ENCODE measurements at regions not wholly inside any gene's neighbourhood (a gene's known extent, or its start where the extent isn't known, plus 50 kb on each side); places are given as distances from the start of the nearest gene placed in this dataset.

- TF ChIP-seq EZH2 (IDR thresholded peaks at IDR 0.05; ENCODE audit: low read length) (no peak), CTCF (optimal IDR thresholded peaks at IDR 0.05 in 1 of 3, IDR thresholded peaks at IDR 0.05 in 1 of 3, conservative IDR thresholded peaks at IDR 0.05 in 1 of 3; ENCODE audit: extremely low read depth in 1 of 3, insufficient read depth in 2 of 3, low read length in 3 of 3) (no peak)
Measured at GRCh38 chr20:57910716-57911115, 200.9 kb upstream of the PMEPA1 start.
